Activated CD8-positive, alpha-beta memory T cell treated with anti-CD3 and anti-CD28 coated beads, Interleukin-2, amount 10 ng/mL, durations not matched to agents 7 days and 5 days (primary cell): ENCODE measurements at regions not wholly inside any gene's neighbourhood (a gene's known extent, or its start where the extent isn't known, plus 50 kb on each side); places are given as distances from the start of the nearest gene placed in this dataset.

Experiments used
- ATAC-seq: fragments of 150-1000 bp; cut with Tn5 transposase; one replicate; pipeline ENCODE4 v1.10.0; 2021; ENCODE audit warnings: moderate library complexity
- CTCF ChIA-PET: fragments of 350-600 bp; sonication (Branson Sonifier 250); formaldehyde crosslinking; loops from one replicate; lab custom pipeline; 2021; ENCODE audit warnings: antibody characterized with exemption; lab: Charles Lee
- DNase-seq: peaks from one replicate; pipeline ENCODE4 v3.0.0-alpha.2; 2020
- H3K27ac Mint-ChIP-seq: one replicate; pipeline ENCODE4 v1.8.0; 2021; ENCODE audit warnings: mild to moderate bottlenecking, mixed read lengths
- H3K27me3 Mint-ChIP-seq: one replicate; pipeline ENCODE4 v1.8.0; 2021; ENCODE audit warnings: mixed read lengths
- H3K36me3 Mint-ChIP-seq: one replicate; pipeline ENCODE4 v1.8.0; 2021; ENCODE audit warnings: mild to moderate bottlenecking, mixed read lengths
- H3K4me1 Mint-ChIP-seq: one replicate; pipeline ENCODE4 v1.8.0; 2021; ENCODE audit warnings: mixed read lengths
- H3K4me3 Mint-ChIP-seq: one replicate; pipeline ENCODE4 v1.8.0; 2021; ENCODE audit warnings: mild to moderate bottlenecking, moderate library complexity, mixed read lengths
- H3K9me3 Mint-ChIP-seq: one replicate; pipeline ENCODE4 v1.8.0; 2022; ENCODE audit warnings: low read depth, mixed read lengths

DNA sequence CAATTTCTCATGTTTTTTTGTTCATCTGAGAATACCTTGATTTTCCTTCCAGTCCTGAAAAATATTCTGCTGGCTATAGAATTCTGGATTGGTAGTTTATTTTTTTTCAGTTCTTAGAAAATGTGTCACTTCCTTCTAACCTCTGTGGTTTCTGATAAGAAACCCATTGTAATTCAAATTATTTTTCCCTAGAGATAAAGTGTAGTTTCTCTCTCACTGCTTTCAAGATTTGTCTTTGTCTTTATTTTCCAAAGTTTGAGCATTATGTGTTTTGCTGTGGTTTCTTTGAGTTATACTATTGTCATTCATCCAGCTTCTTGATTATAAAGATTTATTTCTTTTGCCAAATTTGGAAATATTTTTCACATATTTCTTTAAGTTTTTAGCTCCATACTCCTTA, 324.0 kb upstream of the SPRY2 start:
- Mint-ChIP-seq H3K4me1 (no peaks in the 10 kb centered on the region), H3K36me3 (no peaks in the 10 kb centered on the region), H3K27me3 (no peaks in the 10 kb centered on the region), H3K4me3 (no peak overlapping the region), H3K27ac (no peak overlapping the region), H3K9me3 (no peaks in the 10 kb centered on the region)
- no peak for ATAC-seq
- CTCF ChIA-PET, result no interaction called here
- DNase-seq, result no peak

DNA sequence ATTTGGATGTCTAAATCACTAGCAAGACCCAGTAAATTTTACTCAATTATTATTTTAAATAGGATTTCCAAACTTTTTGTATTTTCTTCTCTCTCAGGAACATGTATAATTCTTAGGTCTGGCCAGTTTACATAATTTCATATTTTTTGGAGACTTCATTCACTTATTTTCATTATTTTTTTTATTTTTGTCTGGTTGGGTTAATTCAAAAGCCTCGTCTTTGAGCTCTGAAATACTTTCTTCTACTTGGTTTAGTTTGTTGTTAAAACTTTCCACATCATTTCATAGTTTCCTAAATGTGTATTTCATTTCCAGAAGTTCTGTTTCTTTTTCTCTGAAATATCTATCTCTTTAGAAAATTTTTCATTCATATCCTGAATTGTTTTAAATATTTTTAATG, 322.9 kb upstream of the SPRY2 start:
- Mint-ChIP-seq H3K4me3 (no peak overlapping the region), H3K27me3 (no peaks in the 10 kb centered on the region), H3K36me3 (no peaks in the 10 kb centered on the region), H3K4me1 (no peaks in the 10 kb centered on the region), H3K27ac (no peak overlapping the region), H3K9me3 (no peaks in the 10 kb centered on the region)
- ATAC-seq (no peak), DNase-seq (no peak)
- CTCF ChIA-PET, result no interaction called here

DNA sequence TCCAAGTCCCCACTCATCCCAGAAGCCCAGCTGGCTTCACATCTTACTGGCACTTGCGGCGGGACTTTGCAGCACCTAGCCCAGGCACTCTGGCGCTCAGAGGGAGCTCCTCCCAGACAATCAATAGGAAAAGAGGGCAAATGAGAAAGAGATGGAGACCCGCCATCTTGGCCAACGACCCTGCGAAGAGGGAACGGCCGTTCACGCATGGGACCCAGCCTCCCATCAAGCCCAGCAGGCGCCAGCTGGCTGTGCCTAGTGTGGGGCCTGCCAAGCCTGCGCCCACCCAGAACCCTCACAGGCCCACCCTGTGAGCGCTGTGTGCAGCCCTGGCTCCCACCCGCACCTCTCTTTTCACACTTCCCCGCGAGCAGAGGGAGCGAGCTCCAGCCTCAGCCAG, 317.8 kb upstream of the SPRY2 start:
- Mint-ChIP-seq H3K9me3 (peaks cover 10% of the 10 kb centered on the region), H3K36me3 (no peaks in the 10 kb centered on the region), H3K27me3 (no peaks in the 10 kb centered on the region), H3K4me3 (no peak overlapping the region), H3K27ac (no peak overlapping the region), H3K4me1 (no peaks in the 10 kb centered on the region)
- no peak for DNase-seq
- CTCF ChIA-PET, result no interaction called here
- ATAC-seq, result no peak

DNA sequence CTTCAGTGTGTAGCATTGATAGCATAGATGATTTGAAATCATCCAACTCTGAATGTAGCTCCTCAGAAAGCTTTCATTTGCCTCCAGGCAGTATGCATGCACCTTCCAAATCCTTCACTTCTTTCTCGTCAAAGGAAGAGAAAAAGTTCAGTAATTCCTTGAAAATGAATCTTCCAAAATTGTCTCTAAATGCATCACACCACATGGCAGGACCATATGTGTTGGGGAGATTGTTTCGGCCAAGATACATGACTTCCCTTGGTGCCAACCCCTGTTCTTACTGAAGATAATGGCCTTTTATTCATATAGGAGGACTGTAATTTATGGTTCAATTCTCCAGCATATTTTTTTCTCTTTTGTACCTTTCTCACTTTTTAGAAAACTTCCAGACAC, 315.6 kb upstream of the SPRY2 start:
- CTCF ChIA-PET, result no interaction called here
- Mint-ChIP-seq H3K4me1 (no peaks in the 10 kb centered on the region), H3K27me3 (no peaks in the 10 kb centered on the region), H3K36me3 (no peaks in the 10 kb centered on the region), H3K4me3 (no peak overlapping the region), H3K27ac (no peak overlapping the region), H3K9me3 (peaks cover 10% of the 10 kb centered on the region)
- ATAC-seq (no peak), DNase-seq (no peak)

DNA sequence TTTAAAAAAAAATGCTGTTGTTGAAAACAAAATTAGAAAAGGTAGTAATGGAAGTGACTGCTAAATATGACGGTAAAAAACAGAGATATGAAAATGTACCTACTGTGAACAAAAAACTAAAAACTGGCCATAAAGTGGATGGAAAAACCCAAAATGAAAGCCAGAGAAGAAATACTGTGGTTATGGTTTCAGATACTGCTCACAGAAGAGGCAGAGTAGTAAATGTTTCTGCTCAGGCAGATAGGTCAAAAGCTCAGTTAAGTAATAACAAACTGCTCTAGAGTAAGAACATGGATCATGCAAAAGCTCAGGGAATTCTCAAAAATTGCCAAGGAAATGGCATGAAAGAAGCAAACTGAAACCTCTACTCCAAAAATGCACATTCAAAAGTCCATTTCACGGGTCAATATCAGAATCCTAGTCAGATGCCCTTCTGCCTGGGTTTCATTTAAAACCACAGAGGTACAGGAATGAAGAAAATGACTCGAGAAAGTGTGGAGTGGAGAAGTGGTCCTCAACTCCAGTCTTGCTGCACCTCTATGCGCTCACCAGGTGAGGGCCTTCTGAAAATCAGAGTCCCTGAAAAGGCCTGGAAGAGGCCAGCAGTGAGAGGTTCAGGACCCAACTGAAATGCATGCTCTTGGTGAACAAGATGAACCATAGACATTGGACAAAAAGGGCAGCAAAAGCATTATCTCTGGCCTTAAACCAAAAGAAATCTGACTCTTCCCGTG, 315.0 kb upstream of the SPRY2 start:
- DNase-seq (no peak), ATAC-seq (no peak)
- no peak overlapping the region for H3K4me3 Mint-ChIP-seq
- H3K27ac Mint-ChIP-seq, result no peak overlapping the region
- no peaks in the 10 kb centered on the region for H3K36me3 Mint-ChIP-seq
- no peaks in the 10 kb centered on the region for H3K27me3 Mint-ChIP-seq
- CTCF ChIA-PET, result no interaction called here
- no peaks in the 10 kb centered on the region for H3K4me1 Mint-ChIP-seq
- H3K9me3 Mint-ChIP-seq, result peaks cover 10% of the 10 kb centered on the region

DNA sequence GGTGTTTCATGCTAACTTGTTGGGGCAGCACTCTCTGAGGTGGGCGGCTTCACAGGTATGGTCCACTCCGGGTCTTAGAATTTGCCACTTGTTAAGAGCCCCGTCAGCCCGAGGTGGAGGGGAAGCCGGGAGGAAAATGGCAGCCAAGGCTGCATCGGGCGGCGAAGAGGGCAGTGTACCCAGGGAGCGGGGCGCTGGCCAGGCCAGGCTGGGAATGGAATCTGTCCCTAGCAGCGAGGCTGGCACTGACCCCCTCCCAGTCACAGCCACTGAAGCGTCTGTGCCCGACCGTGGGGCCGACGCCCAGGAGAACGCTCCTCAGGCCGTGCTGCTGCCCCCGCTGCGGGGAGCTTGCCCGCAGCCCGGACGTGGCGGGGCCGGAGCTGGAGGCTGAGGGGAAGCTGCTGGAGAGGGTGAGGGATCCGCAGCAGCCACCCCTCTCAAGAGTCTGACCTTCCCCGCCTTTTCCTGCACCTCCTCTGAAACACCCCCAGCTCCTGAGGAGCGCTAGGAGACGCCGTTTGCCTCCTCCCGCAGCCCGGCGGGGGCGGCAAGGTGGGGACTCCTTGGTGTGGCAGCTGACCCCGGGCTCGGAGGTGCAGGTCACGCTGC, 313.8 kb upstream of the SPRY2 start:
- H3K4me1 Mint-ChIP-seq, result no peaks in the 10 kb centered on the region

DNA sequence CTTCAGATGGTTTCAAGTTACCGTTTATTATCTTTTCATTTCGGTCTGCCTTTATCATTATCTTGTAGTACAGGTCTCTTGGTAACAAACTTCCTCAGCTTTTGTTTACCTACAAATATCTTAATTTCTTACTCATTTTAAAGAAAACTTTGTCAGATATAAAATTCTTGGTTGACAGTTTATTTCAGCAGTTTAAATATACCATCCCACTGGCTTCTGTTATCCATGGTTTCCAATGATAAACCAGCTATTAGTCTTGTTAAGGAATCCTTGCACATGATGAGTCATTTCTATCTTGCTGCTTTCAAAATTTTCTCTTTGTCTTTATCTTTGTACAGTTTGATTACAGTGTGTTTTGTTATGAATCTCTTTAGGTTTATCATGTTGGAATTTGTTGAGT, 308.3 kb upstream of the SPRY2 start:
- CTCF ChIA-PET, result no interaction called here
- ATAC-seq, result no peak
- H3K27ac Mint-ChIP-seq, result no peak overlapping the region
- no peaks in the 10 kb centered on the region for H3K36me3 Mint-ChIP-seq
- H3K4me1 Mint-ChIP-seq, result no peaks in the 10 kb centered on the region
- H3K27me3 Mint-ChIP-seq, result no peaks in the 10 kb centered on the region
- DNase-seq, result no peak
- H3K4me3 Mint-ChIP-seq, result no peak overlapping the region
- H3K9me3 Mint-ChIP-seq, result peaks cover 6% of the 10 kb centered on the region

More for the DNA sequence above, 313.8 kb upstream of the SPRY2 start:
- Mint-ChIP-seq H3K36me3 (no peaks in the 10 kb centered on the region), H3K27me3 (no peaks in the 10 kb centered on the region), H3K27ac (no peak overlapping the region), H3K9me3 (peaks cover 10% of the 10 kb centered on the region), H3K4me3 (no peak overlapping the region)
- ATAC-seq, result no peak
- no peak for DNase-seq
- CTCF ChIA-PET, result no interaction called here

DNA sequence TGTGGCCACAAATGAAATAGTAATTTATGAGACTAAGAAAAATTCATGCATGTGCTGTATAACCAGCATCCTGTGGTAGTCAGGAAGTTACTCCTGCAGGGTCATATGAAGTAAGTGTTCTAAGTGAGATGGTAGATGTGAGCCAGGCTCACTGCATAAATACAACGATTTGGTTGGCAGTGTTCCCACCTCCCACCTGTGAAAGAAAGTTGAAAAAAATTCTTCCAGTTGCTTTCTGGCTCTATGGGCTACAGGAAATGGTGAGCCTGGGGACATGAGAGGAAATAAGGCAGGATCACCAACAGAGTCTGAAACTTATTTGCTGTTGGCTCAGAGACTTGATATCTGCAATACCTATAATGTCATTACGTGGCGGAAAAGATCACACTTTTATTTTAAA, 301.7 kb upstream of the SPRY2 start:
- Mint-ChIP-seq H3K4me3 (no peak overlapping the region), H3K27me3 (no peaks in the 10 kb centered on the region), H3K9me3 (no peaks in the 10 kb centered on the region), H3K4me1 (no peaks in the 10 kb centered on the region), H3K36me3 (no peaks in the 10 kb centered on the region), H3K27ac (no peak overlapping the region)
- ATAC-seq (no peak), DNase-seq (no peak)
- CTCF ChIA-PET, result no interaction called here

DNA sequence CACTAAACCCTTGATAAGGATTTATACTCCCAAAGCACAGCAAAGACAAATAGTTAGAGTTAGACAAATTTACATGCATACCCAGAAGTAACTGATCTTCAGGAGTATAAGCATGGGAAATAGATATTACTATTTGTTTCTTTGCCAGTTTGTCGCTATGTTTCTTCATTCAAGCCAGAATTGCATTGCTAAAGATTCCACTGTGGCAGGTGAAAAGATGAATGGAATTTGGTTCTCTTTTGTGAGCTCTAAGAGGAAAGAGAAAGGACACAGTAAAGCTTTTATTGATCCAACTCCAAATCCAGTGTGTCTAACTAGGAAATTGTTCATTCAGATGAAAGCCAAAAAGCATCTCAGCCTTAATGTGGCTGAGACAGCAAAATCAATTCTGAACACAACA, 292.3 kb upstream of the SPRY2 start:
- H3K4me1 Mint-ChIP-seq, result no peaks in the 10 kb centered on the region
- CTCF ChIA-PET, result no interaction called here
- DNase-seq, result no peak
- H3K4me3 Mint-ChIP-seq, result no peak overlapping the region
- no peak for ATAC-seq
- H3K27me3 Mint-ChIP-seq, result no peaks in the 10 kb centered on the region
- H3K9me3 Mint-ChIP-seq, result no peaks in the 10 kb centered on the region
- H3K36me3 Mint-ChIP-seq, result no peaks in the 10 kb centered on the region
- no peak overlapping the region for H3K27ac Mint-ChIP-seq

DNA sequence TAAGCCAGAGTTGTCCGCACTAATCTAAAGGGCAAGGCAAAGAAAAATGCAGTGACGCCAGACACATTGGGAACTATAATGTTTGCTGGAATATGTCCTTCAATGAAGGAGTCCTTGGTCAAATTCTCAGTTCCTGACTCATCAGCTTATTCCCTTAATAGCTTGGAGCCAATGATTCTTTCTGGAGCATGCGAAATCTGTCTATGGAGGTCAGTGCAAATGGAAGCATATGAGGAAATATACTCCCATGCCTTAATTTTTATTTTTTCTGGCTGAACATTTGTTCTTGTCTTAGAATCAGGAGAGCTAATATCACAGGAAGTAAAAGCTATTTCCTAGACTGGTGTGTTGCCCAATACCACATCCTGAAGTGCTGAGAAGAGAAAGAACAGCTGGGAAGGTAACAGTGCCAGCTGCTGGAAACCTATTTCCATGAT, 289.8 kb upstream of the SPRY2 start:
- Mint-ChIP-seq H3K27me3 (no peaks in the 10 kb centered on the region), H3K9me3 (no peaks in the 10 kb centered on the region), H3K36me3 (no peaks in the 10 kb centered on the region), H3K4me3 (no peak overlapping the region), H3K4me1 (no peaks in the 10 kb centered on the region), H3K27ac (no peak overlapping the region)
- CTCF ChIA-PET, result interaction anchor here (0.5 kb wide), 1 partner anchor 254 kb away, joined by 3 read pairs; no protein-coding TSS in a partner anchor
- ATAC-seq (no peak), DNase-seq (no peak)

DNA sequence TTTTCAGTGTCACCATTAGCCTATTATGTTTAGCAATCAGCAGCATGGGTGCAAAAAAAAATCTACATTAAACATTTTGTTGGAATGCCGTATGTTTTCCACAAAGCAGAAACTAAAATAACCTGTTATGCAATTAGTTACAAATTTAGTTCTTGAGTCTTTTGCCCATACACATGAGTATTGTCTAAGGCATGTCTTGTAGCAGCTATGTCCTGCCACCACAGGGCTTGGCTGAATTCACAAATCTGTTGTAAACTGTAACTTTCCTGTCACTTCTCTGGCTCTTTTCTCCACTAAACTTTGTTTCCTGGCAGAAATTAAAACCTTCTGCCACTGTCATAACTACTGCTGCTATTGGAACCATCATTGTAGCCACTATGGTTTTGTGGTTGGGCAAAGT, 277.9 kb upstream of the SPRY2 start:
- peaks cover 3% of the 10 kb centered on the region for H3K9me3 Mint-ChIP-seq
- H3K4me1 Mint-ChIP-seq, result no peaks in the 10 kb centered on the region
- H3K4me3 Mint-ChIP-seq, result no peak overlapping the region
- CTCF ChIA-PET, result no interaction called here
- H3K27ac Mint-ChIP-seq, result no peak overlapping the region
- no peaks in the 10 kb centered on the region for H3K27me3 Mint-ChIP-seq
- ATAC-seq (no peak), DNase-seq (no peak)
- H3K36me3 Mint-ChIP-seq, result no peaks in the 10 kb centered on the region

DNA sequence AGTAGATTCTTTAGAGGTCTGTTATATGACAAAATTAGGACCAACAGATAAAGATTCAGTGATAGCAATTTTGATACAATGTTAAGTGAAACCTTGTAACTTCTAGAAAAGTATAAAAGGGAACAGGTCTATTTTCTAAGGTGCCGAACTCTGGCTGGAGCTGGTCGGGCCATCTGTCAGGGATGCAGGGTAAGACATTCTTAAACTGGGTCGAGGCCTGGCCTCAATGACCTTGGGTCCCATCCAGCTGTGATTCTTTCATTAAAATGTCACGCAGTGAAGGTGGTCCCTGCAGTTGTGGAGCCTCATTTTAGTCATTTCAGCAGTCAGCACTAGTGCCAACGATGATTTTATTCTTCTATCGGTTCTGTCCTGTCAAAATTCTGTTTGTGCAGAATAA, 271.9 kb upstream of the SPRY2 start:
- CTCF ChIA-PET, result no interaction called here
- ATAC-seq (no peak), DNase-seq (no peak)
- Mint-ChIP-seq H3K36me3 (no peaks in the 10 kb centered on the region), H3K4me3 (no peak overlapping the region), H3K9me3 (peaks cover 3% of the 10 kb centered on the region), H3K27me3 (no peaks in the 10 kb centered on the region), H3K27ac (no peak overlapping the region), H3K4me1 (no peaks in the 10 kb centered on the region)

DNA sequence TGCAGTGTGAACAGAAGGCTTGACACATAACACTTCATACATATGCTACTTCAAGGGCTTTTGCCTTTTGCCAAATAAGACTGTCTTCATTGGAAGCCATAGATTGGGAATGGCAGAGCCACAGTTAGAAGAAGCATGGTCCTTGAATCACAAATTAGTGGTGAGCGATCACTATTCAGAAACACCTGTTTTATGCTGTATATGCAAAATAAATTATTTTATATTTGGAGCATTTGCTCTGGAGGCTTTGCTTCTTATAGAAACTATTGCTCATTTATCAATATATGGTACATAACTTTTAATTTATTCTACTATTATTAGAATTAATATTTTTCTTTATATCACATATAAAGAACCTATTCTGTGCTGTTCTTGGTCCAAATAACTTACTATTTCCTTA, 270.4 kb upstream of the SPRY2 start:
- Mint-ChIP-seq H3K27ac (no peak overlapping the region), H3K4me1 (no peaks in the 10 kb centered on the region), H3K9me3 (peaks cover 3% of the 10 kb centered on the region), H3K36me3 (no peaks in the 10 kb centered on the region), H3K4me3 (no peak overlapping the region), H3K27me3 (no peaks in the 10 kb centered on the region)
- DNase-seq (no peak), ATAC-seq (no peak)
- CTCF ChIA-PET, result no interaction called here

DNA sequence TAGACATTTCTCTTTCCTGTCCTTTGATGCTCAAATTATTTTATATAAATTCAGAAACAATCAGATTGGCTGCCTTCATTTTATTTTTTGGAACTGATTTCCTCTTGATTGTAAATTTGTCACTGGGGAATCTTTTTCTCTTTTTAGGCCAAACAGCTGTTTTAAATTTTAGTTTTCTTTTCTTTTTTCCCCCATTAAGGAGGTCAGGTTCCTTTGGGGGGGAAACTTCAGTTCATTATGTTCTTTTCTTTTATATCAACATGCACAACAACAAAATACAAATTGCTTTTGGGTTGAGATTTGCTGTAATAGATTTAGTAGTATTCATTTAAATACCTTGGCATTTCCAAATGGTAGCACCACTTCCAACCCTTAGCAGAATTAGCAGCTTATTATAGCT, 264.8 kb upstream of the SPRY2 start:
- Mint-ChIP-seq H3K9me3 (no peaks in the 10 kb centered on the region), H3K27me3 (no peaks in the 10 kb centered on the region), H3K4me1 (no peaks in the 10 kb centered on the region), H3K36me3 (no peaks in the 10 kb centered on the region), H3K4me3 (no peak overlapping the region), H3K27ac (no peak overlapping the region)
- CTCF ChIA-PET, result no interaction called here
- DNase-seq (no peak), ATAC-seq (no peak)
